HG02981 (cell line): ENCODE measurements at regions not wholly inside any gene's neighbourhood (a gene's known extent, or its start where the extent isn't known, plus 50 kb on each side); places are given as distances from the start of the nearest gene placed in this dataset.

Experiments used
- ATAC-seq: cut with Tn5 transposase; IDR thresholded peaks from one replicate; pipeline ENCODE4 v1.9.1; 2021; ENCODE audit warnings: mild to moderate bottlenecking, moderate library complexity; ENCODE audit not compliant: unreplicated experiment

DNA sequence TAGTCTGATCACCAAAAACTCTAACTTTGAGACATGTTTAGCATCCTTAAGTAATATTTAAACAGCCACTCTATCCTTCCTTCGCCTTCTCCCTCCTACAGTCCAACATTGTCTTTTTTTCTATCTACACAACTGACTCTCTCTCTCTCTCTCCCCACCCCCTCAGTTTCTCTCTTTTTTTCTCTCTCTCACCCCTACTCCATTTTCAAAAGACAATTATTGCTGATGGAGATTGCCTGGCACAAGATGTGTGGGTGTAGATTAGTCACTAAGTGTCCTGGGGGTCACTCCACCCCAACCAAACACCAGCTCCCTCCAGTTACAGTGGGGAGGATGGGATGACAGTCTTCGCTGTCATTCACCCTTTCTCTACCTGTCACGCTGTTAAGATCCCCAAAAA, 94.5 kb upstream of the NFIA start:
- no peak for ATAC-seq

DNA sequence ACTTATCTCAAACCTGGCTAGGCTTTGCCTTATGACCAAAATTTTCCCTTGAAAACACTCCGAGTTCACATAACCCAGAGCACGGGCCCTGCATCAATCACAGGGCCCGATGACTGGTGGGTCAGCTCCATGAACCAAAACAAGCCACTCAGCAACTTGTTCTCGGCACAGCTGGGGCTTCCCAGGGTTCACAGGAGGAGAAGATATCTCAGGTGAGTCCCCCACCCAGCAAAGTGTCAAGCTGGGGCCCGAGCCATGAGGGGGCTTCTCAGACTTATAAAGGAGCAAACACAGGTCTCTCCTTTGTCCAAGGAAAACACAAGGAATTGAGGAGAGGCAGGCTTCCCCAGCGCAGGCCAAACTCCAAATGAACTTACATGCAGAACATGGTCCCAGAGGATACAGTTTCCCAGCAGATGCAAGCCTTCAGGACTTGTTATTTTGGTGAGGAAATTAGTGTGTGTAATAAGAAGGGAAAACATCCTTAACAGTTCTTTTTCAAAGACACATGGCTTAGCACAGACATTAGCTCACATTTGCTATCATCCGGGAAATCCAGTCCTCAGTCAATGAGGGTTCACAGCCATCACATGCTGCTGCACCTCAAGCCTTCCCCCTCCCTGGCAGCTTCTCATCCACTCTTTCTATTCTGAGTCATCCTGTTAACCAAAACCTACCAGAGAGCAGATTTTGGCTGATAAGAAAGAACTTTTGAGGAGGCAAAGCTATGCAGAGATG, 98.1 kb upstream of the NFIA start:
- ATAC-seq: no peak

DNA sequence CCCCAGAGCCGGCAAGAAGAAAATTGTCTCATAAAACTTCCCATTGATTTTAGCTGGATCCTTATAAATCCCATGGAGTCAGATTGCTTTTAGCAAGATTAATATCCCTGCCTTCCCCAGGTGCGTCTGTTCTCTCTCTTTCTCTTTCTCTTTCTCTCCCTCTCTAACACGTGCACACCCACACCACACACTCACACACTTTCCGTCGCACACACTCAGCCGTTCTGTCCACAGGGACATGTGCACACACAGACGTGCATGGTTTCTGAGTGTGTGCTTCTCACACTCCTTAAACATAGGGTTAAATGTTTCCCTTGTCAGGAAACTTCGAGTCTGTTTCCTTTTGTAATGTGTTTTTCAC, 98.7 kb upstream of the NFIA start:
- ATAC-seq: no peak

DNA sequence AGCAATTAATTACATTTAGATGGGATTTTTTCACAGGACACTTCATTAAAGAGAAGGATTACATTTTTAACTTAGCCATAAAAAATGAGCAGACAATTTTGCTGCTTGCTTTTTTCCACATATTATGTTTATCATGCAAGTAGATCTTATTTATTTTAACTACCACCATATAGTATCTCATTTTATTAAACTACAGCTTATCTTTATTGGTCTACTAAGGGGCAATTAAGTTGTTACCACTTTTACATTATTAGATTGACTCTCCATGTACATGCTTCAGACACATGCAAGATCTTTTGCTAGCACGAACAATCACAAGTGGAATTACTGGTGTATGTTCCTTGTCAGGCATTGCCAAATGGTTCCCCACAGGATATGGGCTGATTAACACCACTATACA, 99.8 kb upstream of the NFIA start:
- ATAC-seq: no peak

DNA sequence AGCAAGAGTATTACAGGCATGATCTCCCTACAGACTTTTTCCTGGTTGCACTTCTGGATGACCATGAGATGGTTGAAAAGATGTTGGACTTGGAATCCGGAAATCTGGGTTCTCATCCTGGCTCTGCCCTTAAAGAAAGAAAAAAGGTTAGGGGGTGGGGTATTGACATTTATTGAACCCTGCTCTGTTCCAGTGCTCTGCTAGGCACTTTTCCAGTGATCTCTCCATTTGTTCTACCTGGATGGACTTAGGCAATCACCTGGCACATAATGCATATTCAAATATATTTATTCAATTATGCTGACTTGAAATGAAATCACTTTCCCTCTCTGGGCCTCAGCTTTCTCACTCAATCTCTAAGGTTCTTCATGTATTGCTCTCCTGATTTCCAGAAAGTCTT, 101.0 kb upstream of the NFIA start:
- no peak for ATAC-seq

DNA sequence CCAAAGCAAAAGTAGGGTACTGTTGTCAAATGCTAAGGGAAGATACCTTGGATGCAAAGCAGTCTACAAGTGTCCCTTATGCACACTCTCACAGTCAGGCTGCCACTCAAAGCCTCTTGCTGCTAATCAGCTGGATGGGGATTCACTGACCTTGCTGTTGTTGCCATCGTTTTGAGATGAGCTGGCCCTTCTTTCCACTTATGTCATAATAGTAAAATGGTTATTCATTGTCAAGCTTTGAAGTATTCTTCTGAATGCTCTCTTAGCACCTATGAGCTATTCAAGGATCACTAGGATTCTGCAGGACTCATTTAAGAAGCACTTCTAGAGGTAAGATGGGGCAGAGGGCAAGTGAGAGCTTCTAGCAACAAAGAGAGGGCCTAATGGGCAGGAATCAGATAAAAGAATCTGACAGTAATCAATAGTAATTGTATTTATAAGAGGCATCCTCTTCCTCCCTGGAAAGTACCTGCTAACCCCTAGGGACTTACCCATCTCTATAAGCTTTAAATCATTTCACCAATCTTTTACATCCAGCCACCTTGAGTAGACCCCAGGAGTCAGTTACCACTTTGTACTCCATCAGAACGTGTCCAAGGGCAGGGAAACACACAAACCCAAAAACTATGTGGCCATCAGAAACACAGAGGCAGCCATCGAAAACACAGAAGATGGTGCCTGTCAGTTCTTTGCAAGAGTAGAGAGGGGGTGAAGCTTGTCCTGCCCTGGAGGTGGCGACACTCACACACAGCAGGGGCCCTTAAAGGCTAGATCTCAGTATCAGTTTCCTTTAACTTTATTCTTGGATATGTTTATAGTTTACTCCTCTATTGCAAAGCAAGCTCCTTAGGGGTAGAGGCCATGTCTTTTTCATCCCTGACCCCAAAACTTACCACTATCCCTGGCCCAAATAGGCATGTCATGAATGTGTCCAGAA, 103.7 kb upstream of the NFIA start:
- peak; percentile 76 for ATAC-seq

DNA sequence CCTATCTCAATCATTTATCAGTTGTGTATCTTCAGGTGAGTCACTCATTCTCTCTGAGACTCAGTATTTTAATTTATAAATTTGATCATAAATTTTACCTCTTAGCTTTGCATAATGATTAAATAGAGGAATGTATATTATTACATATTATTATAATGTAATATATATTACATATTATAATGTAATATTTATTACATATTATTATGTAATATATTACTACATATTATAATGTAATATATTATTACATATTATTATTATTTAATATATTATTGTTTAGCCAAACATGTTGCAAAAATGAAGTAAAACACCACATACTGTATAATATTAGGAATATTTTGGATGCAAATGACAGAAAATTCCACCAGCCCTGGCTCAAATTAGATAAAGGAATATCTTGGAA, 104.7 kb upstream of the NFIA start:
- ATAC-seq: no peak

DNA sequence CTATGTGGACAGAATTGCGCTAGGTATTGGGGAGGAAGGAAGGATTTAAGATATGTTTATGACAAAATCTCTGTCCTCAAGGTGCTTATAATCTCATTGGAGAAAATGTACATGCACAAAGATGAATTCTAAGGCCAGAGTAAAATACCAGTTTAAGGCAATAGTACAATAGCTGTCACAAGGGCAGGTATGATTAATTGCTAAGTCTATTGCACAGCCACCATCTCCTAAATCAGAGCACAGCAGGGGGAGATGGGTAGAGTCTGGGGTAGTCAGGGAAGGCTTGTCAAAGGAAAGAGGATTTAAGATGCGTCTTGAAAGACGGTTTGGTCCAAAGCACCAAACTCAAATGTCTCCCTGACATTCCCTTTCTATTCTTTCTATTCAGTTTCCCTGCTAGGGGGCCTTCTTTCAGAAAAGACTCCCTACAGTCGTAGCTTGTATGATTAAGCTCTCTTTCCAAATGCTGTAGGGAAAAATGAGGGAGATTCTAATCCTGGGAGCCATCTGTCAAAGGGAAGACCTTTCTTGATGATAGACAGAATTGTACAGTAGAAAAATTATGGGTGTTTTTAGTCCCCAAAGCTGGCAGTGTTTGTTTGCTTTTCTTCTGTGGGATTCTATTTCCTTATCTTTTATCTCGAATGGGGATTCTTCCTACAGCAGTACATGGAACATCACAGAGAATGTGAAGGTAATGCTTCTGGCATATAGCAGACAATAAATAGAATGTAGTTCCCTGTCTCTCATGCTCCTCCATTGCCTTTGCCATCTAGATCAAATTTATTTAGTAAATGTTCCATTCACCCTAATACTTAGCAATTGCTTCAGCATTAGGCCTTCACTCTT, 107.6 kb upstream of the NFIA start:
- ATAC-seq: no peak

DNA sequence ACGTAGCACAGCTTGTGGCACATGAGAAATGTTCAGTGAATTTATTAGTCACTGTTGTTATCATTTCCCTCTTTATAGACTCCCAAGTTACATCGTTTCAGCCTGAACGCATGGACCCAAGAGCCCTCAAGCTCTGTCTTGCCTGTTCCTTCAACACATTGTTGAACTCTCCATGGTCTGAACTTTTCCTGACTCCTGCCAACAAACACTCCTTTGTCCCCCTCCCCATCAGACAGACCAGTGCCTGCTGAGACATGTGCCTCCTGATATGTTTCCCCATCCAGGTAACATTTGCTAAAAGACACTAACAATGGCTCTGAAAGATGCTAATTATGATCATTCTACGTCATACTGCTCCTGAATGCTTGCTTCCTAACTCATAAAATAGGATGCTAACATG, 108.7 kb upstream of the NFIA start:
- no peak for ATAC-seq

DNA sequence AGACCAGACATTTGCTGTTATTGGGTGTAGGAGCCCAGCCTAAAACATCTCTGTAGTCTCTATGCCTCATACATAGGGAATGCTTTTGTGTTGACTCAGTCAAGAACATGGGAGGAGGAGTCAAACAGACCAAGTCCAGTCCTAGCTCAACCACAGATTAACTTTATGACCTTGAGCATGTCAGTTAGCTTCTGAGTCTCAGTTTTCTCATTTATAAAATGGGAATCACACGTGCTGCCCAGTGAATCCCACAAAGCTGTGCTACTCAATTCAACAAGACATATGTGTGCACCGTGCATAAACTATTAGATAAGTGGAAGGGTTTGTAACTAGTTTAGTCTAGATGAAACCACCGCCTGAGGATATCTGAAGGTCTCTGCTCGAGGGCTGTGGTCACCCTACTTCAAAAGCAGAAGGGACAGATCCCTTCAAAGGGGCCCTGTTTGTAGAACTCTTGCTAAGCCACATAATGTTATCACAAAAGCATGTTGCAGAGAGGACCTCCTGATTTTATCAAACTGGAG, 109.5 kb upstream of the NFIA start:
- ATAC-seq: no peak

DNA sequence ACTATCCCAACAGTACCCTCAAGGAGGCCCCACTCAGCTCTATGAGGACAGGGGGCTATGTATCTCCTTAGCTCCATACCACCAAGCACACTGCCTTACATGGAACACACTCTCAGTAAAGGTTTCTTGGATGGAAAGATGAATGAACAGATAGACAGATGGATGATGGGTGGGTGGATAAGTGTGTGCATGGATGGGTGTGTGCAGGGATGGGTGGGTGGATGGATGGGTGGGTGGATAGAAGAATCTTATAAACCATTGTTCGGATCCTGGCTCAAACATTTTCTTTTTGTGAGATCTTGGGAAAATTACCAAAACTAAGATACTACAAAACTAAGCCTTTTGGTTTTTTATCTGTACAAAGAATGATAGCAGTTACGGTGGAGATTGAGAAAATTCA, 111.0 kb upstream of the NFIA start:
- ATAC-seq: no peak

DNA sequence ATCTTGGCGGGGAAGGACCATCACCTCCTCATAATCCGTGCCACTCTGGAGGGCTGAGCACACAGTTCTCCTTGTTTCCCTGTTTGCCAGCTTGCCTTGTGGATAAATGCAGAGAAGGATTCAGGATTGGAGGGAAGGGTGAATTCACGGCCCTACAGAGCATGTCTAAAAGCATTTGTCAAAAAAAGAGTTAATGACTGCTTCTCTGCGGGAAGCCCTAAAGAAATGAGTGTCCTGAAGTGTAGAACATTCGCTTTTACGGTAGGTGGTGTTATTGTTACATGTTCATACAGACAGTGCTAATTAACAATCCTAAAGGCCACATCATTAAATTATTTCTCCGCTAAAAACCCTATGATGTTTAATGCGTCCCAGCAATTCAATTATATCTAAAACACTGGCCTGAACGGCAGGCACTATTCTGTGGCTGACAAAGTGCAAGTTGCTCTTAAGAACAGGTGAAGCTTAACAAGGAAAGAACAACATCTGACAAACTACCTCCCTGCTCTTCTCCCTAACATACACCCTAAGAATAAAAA, 112.3 kb upstream of the NFIA start:
- no peak for ATAC-seq

DNA sequence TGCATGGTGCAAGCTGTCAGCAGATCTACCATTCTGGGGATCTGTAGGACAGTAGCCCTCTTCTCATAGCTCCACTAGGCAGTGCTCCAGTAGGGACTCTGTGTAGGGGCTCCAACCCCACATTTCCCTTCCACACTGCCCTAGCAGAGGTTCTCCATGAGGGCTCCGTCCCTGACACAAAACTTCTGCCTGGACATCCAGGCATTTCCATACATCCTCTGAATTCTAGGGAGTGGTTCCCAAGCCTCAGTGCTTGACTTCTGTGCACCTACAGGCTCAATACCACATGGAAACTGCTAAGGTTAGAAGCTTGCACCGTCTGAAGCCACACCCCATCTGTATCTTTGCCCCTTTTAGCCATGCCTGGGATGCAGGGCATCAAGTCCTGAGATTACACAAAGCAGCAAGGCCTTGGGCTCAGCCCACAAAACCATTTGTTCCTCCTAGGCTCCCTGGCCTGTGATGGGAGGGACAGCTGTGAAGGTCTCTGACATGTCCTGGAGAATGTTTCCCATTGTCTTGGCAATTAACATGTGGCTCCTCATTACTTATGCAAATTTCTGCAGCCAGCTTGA, 117.0 kb upstream of the NFIA start:
- ATAC-seq: no peak

DNA sequence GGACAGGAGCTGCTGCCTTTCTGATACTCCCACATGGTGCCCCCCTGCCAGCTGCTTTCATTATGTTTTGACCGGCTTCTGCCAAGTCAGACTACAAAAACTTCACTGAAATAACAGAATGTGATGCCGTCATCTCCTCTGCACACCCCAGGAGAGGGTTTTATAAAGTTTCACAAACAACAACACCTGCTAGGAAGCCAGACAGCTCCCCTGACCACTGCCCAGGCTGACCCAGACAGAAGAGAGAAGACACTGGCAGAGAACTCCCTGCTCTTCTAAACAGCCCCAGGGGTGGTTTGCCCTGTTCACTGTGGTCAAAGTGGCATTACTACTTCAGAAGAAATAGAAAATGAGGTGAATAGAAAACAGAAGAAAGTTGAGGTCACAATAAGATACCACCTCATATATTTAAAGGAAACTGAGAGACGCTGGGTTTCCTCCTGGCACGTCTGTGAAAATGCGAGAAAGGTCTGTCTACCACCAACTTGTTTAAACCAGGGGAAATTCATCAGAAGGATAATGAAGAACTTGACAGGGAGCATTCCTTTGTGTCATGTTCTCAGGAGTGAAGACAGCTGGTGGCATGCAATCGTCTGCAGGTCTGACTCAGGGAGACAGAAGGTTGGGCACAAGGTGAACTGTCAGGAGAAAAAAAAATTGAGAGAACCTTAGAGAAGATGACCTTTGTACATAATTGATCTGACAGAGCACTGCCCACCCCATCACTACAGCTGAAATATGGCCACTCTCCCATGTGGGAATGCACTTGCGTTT, 119.0 kb upstream of the NFIA start:
- ATAC-seq: no peak

DNA sequence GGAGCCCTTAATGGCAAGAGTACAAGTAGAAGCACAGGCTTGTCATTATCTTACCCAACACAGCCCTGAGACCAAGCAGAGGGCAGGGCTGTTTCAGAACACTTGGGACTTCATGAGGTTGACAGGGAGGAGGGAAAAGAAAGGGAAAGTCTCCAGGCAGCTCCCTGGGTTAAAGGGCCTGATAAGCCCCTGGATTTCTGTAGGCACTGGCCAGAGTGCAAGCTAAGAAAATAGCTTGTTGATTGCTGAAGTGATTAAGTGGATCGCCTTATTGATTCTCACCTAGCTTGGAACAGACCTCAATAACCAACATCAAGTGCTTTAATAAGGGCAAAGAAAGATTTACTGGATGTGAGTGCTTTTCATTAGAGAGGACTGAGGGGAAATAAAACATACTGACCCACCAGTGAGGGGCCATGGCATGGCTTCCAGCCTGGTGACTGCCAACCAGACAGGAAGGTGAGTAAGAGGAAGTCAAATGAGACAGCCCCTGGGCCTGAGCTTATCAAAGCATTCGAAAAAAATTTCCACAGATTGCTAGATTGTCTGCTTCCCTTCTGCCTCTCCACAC, 121.4 kb upstream of the NFIA start:
- ATAC-seq: no peak

DNA sequence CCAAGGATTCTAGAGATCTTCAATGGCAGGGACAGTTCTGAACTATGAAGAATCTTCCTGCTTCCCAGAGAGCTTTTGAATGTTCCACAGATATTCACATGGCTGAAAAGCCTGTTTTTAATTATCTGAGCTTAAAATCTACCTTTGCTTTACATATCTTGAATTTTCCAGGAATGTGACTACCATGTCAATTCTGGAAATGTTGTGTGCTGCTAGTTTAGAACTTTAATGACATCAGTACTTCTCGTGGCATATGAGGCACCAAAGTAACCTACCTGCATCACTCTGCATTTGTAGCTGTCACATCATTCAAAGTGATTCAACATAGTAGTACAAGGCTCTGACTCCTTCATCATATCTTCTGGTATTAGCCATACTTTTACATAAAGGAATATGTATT, 122.7 kb upstream of the NFIA start:
- ATAC-seq: no peak

DNA sequence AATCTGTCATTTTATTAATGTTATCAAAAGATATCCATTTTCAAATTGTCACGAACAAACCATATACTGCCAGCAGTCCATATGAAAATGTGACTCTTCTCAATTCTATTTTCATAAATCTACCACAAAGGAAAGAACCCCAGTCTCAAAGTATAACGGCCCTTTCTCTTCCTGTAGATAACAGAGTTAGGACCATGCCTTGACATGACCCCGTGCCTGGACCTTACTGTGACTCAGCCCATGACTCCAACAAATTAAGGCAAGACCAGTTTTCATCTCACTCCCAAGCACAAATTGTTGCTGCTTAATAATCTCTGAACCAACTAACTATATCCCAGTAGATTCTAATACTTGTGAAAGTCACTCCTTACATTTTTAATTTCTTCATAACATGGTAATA, 124.4 kb upstream of the NFIA start:
- ATAC-seq: no peak

DNA sequence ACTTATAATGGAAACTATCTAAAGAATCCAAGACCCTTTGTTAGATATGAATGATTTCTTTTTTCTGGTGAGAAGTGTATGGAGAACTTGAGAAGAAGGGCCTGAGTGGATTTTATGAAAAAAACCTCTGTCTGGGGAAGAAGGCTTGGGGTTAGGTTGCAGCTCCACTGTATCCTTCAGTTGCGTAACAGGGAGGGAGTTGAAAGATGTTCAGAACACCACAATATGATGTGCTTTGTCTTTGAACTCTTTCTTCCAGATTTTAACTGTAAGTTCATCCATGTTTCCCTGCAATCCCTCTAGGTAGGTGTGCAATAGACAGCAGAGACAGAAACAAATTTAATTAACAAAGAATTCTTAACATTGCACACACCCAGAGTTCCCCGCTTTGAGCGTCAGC, 125.8 kb upstream of the NFIA start:
- ATAC-seq: no peak

DNA sequence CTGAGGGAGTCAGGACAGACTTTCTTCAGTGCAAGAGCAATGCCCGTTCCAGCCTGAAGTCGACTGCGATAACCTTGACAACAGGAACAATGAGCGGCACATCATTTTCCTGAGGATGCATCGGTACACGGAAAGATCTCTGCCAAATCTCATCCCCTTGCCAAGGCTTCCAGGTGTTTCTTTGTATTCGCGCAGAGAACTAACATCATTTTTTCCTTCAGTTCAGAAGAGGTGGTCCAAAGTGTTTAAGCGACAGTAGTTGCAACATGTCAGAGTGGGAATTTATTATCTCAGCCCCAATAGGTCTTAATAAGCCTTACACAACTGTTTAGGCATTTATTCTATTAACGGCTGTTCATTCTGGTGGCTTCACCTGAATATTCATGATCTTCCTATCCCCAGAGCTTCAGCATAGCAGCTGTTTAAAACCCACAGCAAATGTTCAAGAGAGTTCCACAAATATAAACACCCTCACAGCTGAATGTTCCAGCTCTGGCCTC, 129.7 kb upstream of the NFIA start:
- no peak for ATAC-seq
